HG03139 (cell line): ENCODE measurements at regions not wholly inside any gene's neighbourhood (a gene's known extent, or its start where the extent isn't known, plus 50 kb on each side); places are given as distances from the start of the nearest gene placed in this dataset.

Source experiments
- ATAC-seq: cut with Tn5 transposase; IDR thresholded peaks from one replicate; pipeline ENCODE4 v1.9.1; 2021; ENCODE audit not compliant: unreplicated experiment

- ATAC-seq = no peak
Measured at GRCh38 chr3:127352612-127353011, 64.8 kb upstream of the PRR20G start.

GRCh38 chr3:127351775-127352350 lies 64.0 kb upstream of the PRR20G start:
- no peak for ATAC-seq

DNA sequence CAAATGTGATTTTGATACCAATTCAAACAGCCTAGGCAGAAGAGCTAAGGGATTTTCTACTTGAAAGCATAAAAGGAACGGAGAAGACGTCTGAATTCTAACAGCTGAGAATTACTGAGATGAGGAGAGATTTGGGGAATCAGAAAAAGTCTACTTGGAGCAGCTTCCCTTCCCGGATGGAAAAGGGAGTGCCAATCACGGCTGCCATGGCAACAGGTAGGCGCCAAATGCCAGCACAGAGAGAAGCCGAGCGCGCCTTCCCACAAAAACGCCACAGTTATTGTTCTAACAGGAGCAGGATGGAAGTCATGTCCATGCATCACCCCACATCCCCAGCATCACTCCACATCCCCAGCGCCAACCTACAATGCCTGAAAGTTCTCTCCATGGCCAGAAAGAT lies 63.5 kb upstream of the PRR20G start:
- ATAC-seq = no peak

- no peak for ATAC-seq
Measured at GRCh38 chr3:127350172-127351050, 62.6 kb upstream of the PRR20G start.

GRCh38 chr3:127349501-127350171 lies 61.8 kb upstream of the PRR20G start:
- ATAC-seq = no peak

GRCh38 chr3:127342735-127343134 lies 54.9 kb upstream of the PRR20G start:
- ATAC-seq = no peak

DNA sequence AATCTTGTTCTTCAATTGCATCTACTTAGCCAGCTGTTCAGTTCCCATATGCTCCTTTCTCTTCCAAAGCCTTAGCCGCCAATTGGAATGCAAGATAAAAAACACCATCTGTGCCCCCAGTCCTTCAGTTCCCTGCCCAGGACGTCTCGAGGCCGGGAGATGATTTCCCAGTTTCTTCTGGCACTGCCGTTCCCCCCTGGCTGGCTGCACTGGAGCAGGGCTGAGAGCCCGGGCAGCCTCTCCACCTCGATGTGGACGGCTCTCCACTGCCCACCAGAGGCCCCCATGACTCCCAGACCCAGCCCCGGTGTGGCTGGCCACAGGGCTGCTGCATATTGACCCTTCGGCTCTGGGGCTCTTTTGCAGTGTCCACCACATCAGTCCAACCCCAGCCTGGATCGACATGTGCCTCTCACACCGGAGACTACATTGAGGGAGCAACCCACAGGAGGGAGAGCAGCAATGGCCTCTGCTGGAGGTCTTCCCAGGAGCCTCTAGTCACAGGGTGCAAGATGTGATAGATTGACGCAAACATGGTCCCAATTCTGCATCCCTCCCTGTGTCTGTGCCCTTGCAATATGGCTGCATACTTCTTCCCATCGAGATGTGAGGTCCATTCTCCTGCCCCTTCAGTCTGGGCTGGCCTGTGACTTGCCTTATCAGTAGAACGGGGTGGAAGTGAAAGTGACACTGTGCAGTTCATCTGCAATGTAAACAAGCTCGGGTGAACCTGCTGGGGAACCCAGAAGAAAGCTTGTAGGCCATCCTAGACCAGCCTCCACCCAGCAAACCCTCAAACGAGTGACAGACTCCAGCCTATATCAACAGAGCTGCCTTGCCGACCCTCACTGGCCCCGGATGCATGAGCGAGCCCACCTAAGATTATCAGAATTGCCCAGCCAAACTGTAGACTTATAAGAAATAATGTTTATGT lies 52.3 kb upstream of the PRR20G start:
- no peak for ATAC-seq

DNA sequence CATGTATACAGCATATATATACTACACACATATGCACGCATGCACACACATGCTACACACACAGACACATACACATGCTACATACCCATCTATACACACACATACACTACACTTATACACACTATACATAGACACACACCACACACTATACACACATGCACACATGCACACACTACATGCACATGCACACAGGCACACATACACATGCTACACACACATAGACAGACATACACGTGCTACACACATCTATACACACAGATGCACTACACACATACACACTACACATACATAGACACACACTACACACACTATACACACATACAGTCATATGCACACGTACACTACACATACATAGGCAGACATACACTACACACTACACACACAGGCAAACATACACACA lies 51.2 kb upstream of the PRR20G start:
- ATAC-seq = no peak

GRCh38 chr3:127337911-127338531 lies 50.2 kb upstream of the PRR20G start:
- no peak for ATAC-seq
